IPS-18a (cell line): ENCODE measurements at regions not wholly inside any gene's neighbourhood (a gene's known extent, or its start where the extent isn't known, plus 50 kb on each side); places are given as distances from the start of the nearest gene placed in this dataset.
"Not testable (repeated sequence)": the region's sequence is repeated elsewhere in the genome, so short reads cannot be mapped to it uniquely, and the experiment has no call there.

ENCODE experiments used
- H3K27ac ChIP-seq: one replicate; pipeline ENCODE4 v1.5.1; 2013; ENCODE audit warnings: low read length
- H3K27me3 ChIP-seq: one replicate; pipeline ENCODE4 v1.6.1; 2013; ENCODE audit warnings: mild to moderate bottlenecking, low read length; ENCODE audit not compliant: control insufficient read depth, insufficient read depth
- H3K36me3 ChIP-seq: one replicate; pipeline ENCODE4 v1.6.1; 2013; ENCODE audit warnings: low read depth, low read length; ENCODE audit not compliant: control insufficient read depth
- H3K4me1 ChIP-seq: one replicate; pipeline ENCODE4 v1.6.1; 2013; ENCODE audit warnings: low read depth, low read length; ENCODE audit not compliant: control insufficient read depth
- H3K4me3 ChIP-seq: one replicate; pipeline ENCODE4 v1.5.1; 2013; ENCODE audit warnings: low read length
- H3K9ac ChIP-seq: one replicate; pipeline ENCODE4 v1.6.1; 2013; ENCODE audit warnings: mild to moderate bottlenecking, low read length, moderate library complexity
- H3K9me3 ChIP-seq: one replicate; pipeline ENCODE4 v1.6.1; 2013; ENCODE audit warnings: low read depth, low read length; ENCODE audit not compliant: control insufficient read depth

DNA sequence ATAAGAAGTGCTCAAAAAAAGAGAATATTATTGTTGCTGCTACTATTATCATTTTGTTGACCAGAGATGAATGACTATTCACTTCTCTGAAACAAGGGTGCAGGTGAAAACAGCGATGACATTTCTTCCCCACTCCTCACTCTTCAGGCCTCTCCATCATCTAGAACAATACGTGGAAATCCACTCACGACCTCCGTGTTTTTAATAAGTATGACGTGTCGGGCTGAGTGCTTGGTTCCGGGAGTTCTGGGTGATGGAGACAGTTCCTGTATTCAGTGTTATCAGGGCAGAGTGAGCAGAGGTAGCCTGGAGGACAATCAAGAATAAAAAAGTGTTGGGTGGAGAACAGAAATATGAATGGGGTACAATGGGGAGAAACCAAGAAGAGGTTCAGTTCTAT is 130.0 kb upstream of the ZNF217 start:
- H3K4me1 ChIP-seq = peaks cover 2% of the 10 kb centered on the region
- no peaks in the 10 kb centered on the region for H3K27me3 ChIP-seq
- no peak overlapping the region for H3K9ac ChIP-seq
- H3K36me3 ChIP-seq = no peaks in the 10 kb centered on the region
- H3K27ac ChIP-seq = no peak overlapping the region
- H3K4me3 ChIP-seq = no peak overlapping the region
- H3K9me3 ChIP-seq = no peaks in the 10 kb centered on the region

DNA sequence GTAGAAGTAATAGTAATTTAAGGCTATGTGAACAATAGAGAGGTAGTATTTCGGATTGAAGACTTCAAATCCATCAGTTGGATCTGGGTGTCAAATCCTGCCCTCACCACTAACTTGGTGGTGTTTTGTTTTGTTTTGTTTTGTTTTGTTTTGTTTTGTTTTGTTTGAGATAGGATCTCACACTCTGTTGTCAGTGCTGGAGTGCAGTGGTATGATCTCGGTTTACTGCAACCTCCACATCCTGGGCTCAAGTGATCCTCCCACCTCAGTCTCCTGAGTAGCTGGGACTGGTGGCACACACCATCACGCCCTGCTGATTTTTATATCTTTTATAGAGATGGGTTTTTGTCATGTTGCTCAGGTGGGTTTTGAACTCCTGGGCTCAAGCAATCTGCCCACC is 129.4 kb upstream of the ZNF217 start:
- Histone ChIP-seq H3K27ac (no peak overlapping the region), H3K9me3 (no peaks in the 10 kb centered on the region), H3K4me3 (no peak overlapping the region), H3K27me3 (no peaks in the 10 kb centered on the region), H3K9ac (no peak overlapping the region), H3K36me3 (no peaks in the 10 kb centered on the region), H3K4me1 (no peaks in the 10 kb centered on the region)

DNA sequence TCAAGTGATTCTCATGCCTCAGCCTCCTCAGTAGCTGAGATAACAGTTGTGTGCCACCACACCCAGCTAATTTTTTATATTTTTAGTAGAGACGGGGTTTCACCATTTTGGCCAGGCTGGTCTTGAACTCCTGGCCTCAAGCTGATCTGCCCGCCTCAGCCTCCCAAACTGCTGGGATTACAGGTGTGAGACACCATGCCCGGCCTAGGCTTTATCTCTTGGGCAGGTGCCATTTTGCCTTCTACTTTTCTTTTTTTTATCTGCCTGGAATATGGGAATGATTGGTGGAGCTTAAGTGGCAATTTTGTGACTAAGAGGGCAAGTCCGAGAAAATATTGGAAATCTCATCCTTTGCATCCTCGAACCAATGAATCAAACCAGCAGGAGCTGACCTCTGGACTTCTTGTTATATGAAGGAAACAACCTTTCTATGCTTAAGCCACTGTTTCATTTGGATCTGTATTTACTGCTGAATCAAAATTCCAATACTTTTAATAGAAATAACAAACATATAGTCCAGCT is 128.9 kb upstream of the ZNF217 start:
- Histone ChIP-seq H3K9me3 (no peaks in the 10 kb centered on the region), H3K4me3 (no peak overlapping the region), H3K27me3 (no peaks in the 10 kb centered on the region), H3K27ac (no peak overlapping the region), H3K36me3 (no peaks in the 10 kb centered on the region), H3K4me1 (no peaks in the 10 kb centered on the region), H3K9ac (no peak overlapping the region)

DNA sequence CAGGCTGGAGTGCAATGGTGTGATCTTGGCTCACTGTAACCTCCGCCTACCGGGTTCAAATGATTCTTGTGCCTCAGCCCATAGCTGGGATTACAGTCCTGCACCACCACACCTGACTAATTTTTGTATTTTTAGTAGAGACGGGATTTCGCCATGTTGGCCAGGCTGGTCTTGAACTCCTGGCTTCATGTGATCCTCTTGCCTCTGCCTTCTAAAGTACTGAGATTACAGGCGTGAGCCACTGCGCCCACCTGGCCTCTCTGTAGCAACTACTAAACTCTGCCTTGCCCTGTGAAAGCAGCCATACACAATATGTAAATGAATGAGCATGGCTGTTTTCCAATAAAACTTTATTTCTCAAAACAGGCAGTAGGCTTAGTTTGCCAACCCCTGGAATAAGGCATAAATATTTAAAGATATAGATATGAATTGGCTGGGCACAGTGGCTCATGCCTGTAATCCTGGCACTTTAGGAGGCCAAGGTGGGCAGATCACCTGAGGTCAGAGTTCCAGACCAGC is 127.9 kb upstream of the ZNF217 start:
- not testable (repeated sequence) for H3K9me3 ChIP-seq, H3K27ac ChIP-seq, H3K36me3 ChIP-seq

DNA sequence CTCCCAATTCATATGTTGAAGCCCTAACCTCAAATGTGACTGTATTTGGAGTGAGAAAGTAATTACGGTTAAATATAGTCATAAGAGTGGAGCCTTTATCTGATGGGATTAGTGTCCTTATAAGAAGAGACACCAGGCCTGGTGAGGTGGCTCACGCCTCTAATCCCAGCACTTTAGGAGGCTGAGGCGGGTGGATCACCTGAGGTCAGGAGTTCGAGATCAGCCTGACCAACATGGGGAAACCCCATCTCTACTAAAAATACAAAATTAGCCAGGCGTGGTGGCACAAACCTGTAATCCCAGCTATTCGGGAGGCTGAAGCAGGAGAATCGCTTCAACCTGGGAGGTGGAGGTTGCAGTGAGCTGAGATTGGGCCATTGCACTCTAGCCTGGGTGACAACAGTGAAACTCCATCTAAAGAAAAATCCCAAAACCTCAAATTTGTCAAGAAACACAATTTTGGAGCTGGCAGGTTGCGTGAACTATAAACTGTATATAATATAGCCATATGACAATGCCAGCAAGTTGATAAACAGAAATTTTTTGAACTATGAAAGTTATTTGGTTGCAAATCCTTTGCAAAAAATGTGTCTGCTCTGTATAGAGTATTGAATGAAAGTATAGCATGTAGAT is 125.6 kb upstream of the ZNF217 start:
- not testable (repeated sequence) for H3K4me1 ChIP-seq, H3K9ac ChIP-seq, H3K27me3 ChIP-seq, H3K36me3 ChIP-seq, H3K27ac ChIP-seq, H3K9me3 ChIP-seq, H3K4me3 ChIP-seq

More for the DNA sequence above, 127.9 kb upstream of the ZNF217 start:
- not testable (repeated sequence) for H3K4me1 ChIP-seq, H3K27me3 ChIP-seq, H3K9ac ChIP-seq, H3K4me3 ChIP-seq

DNA sequence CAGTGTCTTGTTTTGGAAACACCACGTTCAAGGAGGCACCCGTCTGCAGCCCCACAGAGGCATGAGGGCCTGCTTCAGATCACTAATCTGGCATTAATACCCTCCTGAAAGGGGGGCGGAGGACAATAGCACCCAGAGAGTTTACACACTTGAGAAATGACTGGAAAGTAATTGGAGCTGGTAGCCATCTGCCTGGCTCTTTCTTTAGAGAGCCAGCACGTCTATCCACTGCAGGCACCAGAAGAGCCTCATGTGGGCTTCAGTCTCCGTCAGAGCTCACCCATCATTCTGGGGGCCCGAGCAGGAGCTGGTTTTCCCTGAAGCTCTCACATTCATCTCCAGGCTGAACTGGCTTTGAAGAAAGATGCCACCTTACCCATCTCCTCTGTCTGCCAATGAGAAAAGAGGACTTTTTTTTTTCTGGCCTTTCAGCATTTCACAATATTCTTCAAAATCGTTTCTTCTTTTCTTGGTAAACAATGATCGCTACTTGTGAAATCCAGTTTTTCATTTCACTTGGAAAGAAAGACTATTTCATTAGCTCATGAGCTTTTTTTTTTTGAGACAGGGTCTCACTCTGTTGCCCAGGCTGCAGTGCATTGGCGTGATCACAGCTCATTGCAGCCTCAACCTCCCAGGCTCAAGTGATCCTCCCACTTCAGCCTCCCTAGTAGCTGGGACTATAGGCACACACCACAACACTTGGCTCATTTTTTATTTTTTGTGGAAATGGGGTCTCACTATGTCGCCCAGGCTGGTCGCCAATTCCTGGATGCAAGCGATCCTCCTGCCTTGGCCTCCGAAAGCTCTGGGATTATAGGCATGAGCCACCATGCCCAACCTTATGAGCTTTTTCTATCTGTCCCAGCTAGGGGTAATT is 124.7 kb upstream of the ZNF217 start:
- no peaks in the 10 kb centered on the region for H3K27me3 ChIP-seq
- no peak overlapping the region for H3K4me3 ChIP-seq
- H3K9ac ChIP-seq = no peak overlapping the region
- H3K4me1 ChIP-seq = peaks cover 3% of the 10 kb centered on the region
- H3K27ac ChIP-seq = no peak overlapping the region
- H3K9me3 ChIP-seq = no peaks in the 10 kb centered on the region
- H3K36me3 ChIP-seq = no peaks in the 10 kb centered on the region

DNA sequence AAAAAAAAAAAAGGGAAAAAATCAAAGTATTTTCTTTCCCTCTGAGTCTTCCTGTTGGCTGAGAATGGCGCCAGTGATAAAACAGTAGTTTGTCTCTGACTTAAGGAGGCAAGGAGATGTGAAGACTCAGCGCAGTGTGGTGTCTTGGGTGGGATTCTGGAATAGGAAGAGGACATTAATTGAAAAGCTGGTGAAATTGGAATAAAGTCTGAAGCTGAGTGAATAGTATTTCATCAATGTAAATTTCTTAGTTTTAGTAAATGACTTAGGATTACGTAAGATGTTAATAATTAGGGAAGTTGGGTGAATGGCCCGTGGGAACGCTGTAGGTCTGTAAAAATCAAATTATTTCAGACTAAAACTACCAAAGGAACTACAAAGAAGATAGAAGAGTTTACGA is 122.8 kb upstream of the ZNF217 start:
- Histone ChIP-seq H3K36me3 (no peaks in the 10 kb centered on the region), H3K4me1 (peaks cover 14% of the 10 kb centered on the region), H3K4me3 (no peak overlapping the region), H3K27me3 (no peaks in the 10 kb centered on the region), H3K9ac (no peak overlapping the region), H3K9me3 (no peaks in the 10 kb centered on the region), H3K27ac (no peak overlapping the region)

DNA sequence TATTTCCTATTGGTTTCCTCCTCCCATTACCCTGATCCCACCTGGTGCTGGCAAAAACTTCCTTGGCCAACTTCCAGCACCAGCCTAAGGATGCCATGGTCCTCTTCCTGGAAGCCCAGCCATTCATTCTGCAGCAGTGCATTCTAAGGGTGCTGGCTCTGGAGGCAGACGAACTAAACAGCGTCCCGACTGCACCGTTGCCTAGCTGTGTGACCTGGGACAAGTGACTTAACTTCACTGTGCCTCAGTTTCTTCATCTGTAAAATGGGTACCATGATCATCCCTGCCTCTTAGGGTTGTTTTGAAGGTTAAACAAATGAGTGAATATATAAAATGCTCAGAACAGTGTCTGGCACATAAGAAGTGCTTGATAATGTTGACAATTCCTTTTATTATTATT is 120.9 kb upstream of the ZNF217 start:
- Histone ChIP-seq H3K9ac (no peak overlapping the region), H3K9me3 (no peaks in the 10 kb centered on the region), H3K4me1 (peaks cover 14% of the 10 kb centered on the region), H3K27ac (no peak overlapping the region), H3K4me3 (no peak overlapping the region), H3K27me3 (no peaks in the 10 kb centered on the region), H3K36me3 (no peaks in the 10 kb centered on the region)

DNA sequence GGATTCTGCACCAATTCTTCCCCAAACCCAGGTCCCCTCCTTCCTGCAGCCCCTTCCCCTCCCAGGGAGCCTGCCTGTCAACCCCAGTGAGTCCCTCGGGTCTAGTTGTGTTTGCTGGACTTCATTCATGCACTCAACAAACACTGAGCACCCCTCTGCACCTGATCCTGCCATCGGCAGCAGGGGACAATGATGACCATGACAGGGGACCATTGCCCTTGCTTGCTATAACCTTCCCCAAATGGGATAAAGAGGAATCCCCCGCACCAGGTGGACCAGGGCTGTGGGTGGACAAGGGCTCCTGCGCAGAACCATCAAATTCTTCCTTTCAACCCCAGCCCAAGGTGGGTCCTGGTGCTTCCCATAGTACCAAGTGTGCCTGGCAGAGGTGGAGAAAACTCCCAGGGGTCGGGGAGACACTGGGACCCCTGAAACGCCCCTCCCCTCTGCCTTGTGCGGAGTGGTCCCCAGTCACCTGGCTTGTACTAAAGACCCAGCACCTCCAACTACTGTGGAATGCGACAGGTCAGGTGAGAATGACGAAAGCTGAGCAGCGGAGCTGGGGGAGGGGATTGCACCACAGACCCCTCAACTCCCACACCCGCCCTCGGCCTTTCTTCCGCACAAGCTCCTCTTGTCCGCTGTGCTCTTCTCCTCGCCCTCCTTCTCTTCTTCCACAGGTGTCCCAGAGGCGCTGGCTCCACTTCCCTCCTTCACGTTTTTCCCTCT is 119.9 kb upstream of the ZNF217 start:
- Histone ChIP-seq H3K27me3 (no peaks in the 10 kb centered on the region), H3K36me3 (no peaks in the 10 kb centered on the region), H3K4me1 (peaks cover 14% of the 10 kb centered on the region), H3K9me3 (no peaks in the 10 kb centered on the region), H3K9ac (no peak overlapping the region), H3K4me3 (no peak overlapping the region), H3K27ac (no peak overlapping the region)

DNA sequence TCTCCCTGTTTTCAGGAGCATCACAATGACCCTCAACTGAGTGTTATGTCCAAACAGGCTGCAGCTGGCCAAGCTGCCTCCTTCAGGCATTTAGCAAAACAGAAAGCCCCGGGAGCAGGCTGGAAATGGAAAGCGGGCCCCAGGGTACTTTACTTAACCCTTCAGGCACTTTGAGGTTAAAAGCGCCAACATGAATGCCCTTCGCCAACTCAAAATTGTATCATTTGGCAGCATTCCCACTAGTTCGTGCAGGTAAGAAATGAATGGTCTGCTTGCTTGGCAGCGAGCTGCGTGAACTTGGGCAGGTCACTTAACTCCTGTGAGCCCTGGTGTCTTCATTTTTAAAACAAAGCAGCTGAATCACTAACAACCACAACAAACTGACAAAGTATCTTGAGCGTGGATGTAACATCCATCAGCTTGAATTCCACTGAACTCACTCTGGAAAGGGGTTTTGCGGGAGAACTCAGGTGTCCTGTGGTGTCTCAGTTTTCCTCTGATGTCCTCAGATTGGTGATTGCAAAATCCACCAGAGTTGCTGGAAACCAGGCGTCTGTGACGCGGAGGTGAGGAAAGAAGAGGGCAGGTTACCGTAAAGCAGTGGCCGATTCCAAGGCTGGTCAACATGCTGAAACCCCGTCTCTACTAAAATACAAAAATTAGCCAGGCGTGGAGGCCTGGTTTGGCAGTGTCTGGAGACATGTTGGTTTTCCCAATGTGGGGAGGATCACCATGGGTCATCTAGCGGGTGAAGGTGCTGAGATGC is 118.8 kb upstream of the ZNF217 start:
- no peak overlapping the region for H3K4me3 ChIP-seq
- no peak overlapping the region for H3K27ac ChIP-seq
- no peaks in the 10 kb centered on the region for H3K9me3 ChIP-seq
- H3K9ac ChIP-seq = no peak overlapping the region
- peaks cover 23% of the 10 kb centered on the region for H3K4me1 ChIP-seq
- H3K27me3 ChIP-seq = no peaks in the 10 kb centered on the region
- H3K36me3 ChIP-seq = no peaks in the 10 kb centered on the region
